Fibroblast of pulmonary artery (primary cell): ENCODE measurements at regions not wholly inside any gene's neighbourhood (a gene's known extent, or its start where the extent isn't known, plus 50 kb on each side); places are given as distances from the start of the nearest gene placed in this dataset.
"Not testable (repeated sequence)": the region's sequence is repeated elsewhere in the genome, so short reads cannot be mapped to it uniquely, and the experiment has no call there.

Experiments used
- DNase-seq: peaks from one replicate; pipeline ENCODE4 v3.0.0-alpha.2; 2010; ENCODE audit warnings: low read depth
- H3K4me3 ChIP-seq: replicated peaks from 2 replicates; pipeline ENCODE4 v1.5.1; 2011; ENCODE audit warnings: low read depth, mild to moderate bottlenecking, control low read depth, low read length, moderate library complexity
- CTCF ChIP-seq: IDR thresholded peaks from 2 replicates; pipeline ENCODE4 v1.5.1; 2011; ENCODE audit warnings: mild to moderate bottlenecking, control low read depth, low read length, inconsistent platforms; ENCODE audit errors: missing control alignments

- no peak for TF ChIP-seq CTCF
- DNase-seq: no peak
- no peak overlapping the region for H3K4me3 ChIP-seq
Observed at GRCh38 chr4:52200339-52200725, 149.2 kb downstream of the SPATA18 start.

GRCh38 chr4:52201715-52202114, 150.6 kb downstream of the SPATA18 start:
- H3K4me3 ChIP-seq: no peak overlapping the region
- no peak for TF ChIP-seq CTCF
- no peak for DNase-seq

GRCh38 chr4:52202251-52202779, 151.2 kb downstream of the SPATA18 start:
- no peak overlapping the region for H3K4me3 ChIP-seq
- no peak for DNase-seq
- no peak for TF ChIP-seq CTCF

- DNase-seq: no peak
- H3K4me3 ChIP-seq: no peak overlapping the region
- TF ChIP-seq CTCF: no peak
Observed at GRCh38 chr4:52202931-52203330, 151.8 kb downstream of the SPATA18 start.

GRCh38 chr4:52203351-52203750, 152.2 kb downstream of the SPATA18 start:
- no peak for TF ChIP-seq CTCF
- H3K4me3 ChIP-seq: no peak overlapping the region
- DNase-seq: no peak

GRCh38 chr4:52204921-52205320, 153.8 kb downstream of the SPATA18 start:
- TF ChIP-seq CTCF: no peak
- H3K4me3 ChIP-seq: no peak overlapping the region
- no peak for DNase-seq

GRCh38 chr4:52207146-52207545, 156.0 kb downstream of the SPATA18 start:
- DNase-seq, H3K4me3 ChIP-seq: not testable (repeated sequence)

GRCh38 chr4:52212702-52213101, 161.6 kb downstream of the SPATA18 start:
- no peak overlapping the region for H3K4me3 ChIP-seq
- TF ChIP-seq CTCF: no peak
- DNase-seq: no peak
